ENCODE measurements at regions not wholly inside any gene's neighbourhood (a gene's known extent, or its start where the extent isn't known, plus 50 kb on each side); places are given as distances from the start of the nearest gene placed in this dataset.

DNA sequence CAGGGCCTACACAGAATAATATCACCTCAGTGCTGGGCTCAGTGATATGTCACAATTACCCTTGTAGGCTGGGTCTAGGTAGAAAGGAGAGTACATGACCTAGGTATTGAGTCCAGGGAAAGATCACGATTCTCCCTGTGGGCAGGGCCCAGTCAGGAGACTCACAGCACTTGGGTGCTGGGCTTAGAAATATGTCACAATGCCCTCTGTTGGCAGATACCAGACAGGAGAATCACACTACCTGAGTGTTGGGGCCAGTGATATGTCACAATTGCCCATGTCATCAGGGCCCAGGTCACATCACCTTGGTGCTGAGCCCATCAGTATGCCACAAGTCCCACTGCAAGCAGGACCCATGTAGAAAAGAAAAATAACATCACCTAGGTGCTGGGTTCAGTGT lies 2105.5 kb downstream of the TP53TG3F start:
- no TSS peak for BruUV-seq (replicated peaks)
- Histone ChIP-seq H3K79me2 (ENCODE audit: insufficient read depth, low read length) (no peaks in the 10 kb centered on the region), H3K9me2 (ENCODE audit: insufficient read depth) (no peaks in the 10 kb centered on the region), H2AFZ (ENCODE audit: low read depth, low read length, poor library complexity, severe bottlenecking) (no peak overlapping the region), H3K9ac (ENCODE audit: low read length) (no peak overlapping the region), H3K9me3 (ENCODE audit: control insufficient read depth in 1 of 2, insufficient read depth in 1 of 2, low read depth in 1 of 2, low read length in 2 of 2) (no peaks in the 10 kb centered on the region), H3K4me3 (replicated peaks in 1 of 2; ENCODE audit: low read depth in 1 of 2, low read length in 2 of 2) (no peak overlapping the region), H3K27me3 (ENCODE audit: insufficient read depth, low read length) (no peaks in the 10 kb centered on the region), H3K27ac (ENCODE audit: low read depth, low read length) (no peak overlapping the region), H3K4me1 (ENCODE audit: control insufficient read depth in 1 of 2, insufficient read depth in 2 of 2, low read length in 2 of 2) (peaks cover 0 to under 1% of the 10 kb centered on the region in 2 experiments; a peak in 1 of 4 replicates), H3K4me2 (ENCODE audit: low read length) (no peak overlapping the region), H3K36me3 (ENCODE audit: control insufficient read depth in 1 of 2, insufficient read depth in 2 of 2, low read length in 2 of 2) (no peaks in the 10 kb centered on the region), H4K20me1 (ENCODE audit: insufficient read depth) (no peaks in the 10 kb centered on the region)
- no peak for ATAC-seq
- TF ChIP-seq, protein P1, sequence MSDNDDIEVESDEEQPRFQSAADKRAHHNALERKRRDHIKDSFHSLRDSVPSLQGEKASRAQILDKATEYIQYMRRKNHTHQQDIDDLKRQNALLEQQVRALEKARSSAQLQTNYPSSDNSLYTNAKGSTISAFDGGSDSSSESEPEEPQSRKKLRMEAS (IDR thresholded peaks at IDR 0.05), result no peak
- TF ChIP-seq, protein P2, sequence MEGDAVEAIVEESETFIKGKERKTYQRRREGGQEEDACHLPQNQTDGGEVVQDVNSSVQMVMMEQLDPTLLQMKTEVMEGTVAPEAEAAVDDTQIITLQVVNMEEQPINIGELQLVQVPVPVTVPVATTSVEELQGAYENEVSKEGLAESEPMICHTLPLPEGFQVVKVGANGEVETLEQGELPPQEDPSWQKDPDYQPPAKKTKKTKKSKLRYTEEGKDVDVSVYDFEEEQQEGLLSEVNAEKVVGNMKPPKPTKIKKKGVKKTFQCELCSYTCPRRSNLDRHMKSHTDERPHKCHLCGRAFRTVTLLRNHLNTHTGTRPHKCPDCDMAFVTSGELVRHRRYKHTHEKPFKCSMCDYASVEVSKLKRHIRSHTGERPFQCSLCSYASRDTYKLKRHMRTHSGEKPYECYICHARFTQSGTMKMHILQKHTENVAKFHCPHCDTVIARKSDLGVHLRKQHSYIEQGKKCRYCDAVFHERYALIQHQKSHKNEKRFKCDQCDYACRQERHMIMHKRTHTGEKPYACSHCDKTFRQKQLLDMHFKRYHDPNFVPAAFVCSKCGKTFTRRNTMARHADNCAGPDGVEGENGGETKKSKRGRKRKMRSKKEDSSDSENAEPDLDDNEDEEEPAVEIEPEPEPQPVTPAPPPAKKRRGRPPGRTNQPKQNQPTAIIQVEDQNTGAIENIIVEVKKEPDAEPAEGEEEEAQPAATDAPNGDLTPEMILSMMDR (IDR thresholded peaks at IDR 0.05 in 2 of 3, conservative IDR thresholded peaks at IDR 0.05 in 1 of 3; ENCODE audit: borderline replicate concordance in 1 of 3, insufficient read depth in 1 of 3, low read depth in 2 of 3, low read length in 2 of 3), result no peak
- TF ChIP-seq CEBPB (IDR thresholded peaks at IDR 0.05; ENCODE audit: low read depth) (no peak), ZNF274 (IDR thresholded peaks at IDR 0.05; ENCODE audit: low read depth, low read length) (no peak), CBX3 (IDR thresholded peaks at IDR 0.05; ENCODE audit: low read depth) (no peak), POLR2AphosphoS5 (IDR thresholded peaks at IDR 0.05; ENCODE audit: low read depth, low read length) (no peak), ZFX (IDR thresholded peaks at IDR 0.05) (no peak), FOSL1 (IDR thresholded peaks at IDR 0.05; ENCODE audit: low read depth) (no peak), JUND (IDR thresholded peaks at IDR 0.05) (no peak), ZBTB33 (IDR thresholded peaks at IDR 0.05; ENCODE audit: extremely low read depth, insufficient replicate concordance, low read length) (no peak), REST (IDR thresholded peaks at IDR 0.05; ENCODE audit: low read depth) (no peak), POLR2A (IDR thresholded peaks at IDR 0.05; ENCODE audit: borderline replicate concordance, extremely low read depth, insufficient read depth, insufficient read length) (no peak), SRF (IDR thresholded peaks at IDR 0.05; ENCODE audit: low read depth) (no peak), EZH2 (IDR thresholded peaks at IDR 0.05) (no peak), RAD21 (IDR thresholded peaks at IDR 0.05; ENCODE audit: low read depth) (no peak), ELF1 (IDR thresholded peaks at IDR 0.05; ENCODE audit: borderline replicate concordance, low read depth) (no peak)
- TF ChIP-seq, protein P3, sequence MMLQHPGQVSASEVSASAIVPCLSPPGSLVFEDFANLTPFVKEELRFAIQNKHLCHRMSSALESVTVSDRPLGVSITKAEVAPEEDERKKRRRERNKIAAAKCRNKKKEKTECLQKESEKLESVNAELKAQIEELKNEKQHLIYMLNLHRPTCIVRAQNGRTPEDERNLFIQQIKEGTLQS (IDR thresholded peaks at IDR 0.05), result no peak
- DNase-seq (ENCODE audit: low read depth, low spot score), result no peak
- ChIA-PET RAD21 (ENCODE audit: low non-redundant PET in 1 of 2, low total read pairs in 2 of 2, uncharacterized antibody in 2 of 2, unreplicated experiment in 2 of 2) (no interaction called here), POLR2A (no interaction called here), CTCF (no interaction called here)
- intact Hi-C loops (cut with micrococcal nuclease), result no loop called here

Data from HCT116 (cell line).